Left ventricle myocardium superior (tissue), 1 donor: ENCODE measurements at regions not wholly inside any gene's neighbourhood (a gene's known extent, or its start where the extent isn't known, plus 50 kb on each side); places are given as distances from the start of the nearest gene placed in this dataset.

Source experiments
- ATAC-seq: fragments of 200-7000 bp; cut with Tn5 transposase; one replicate; pipeline ENCODE4 v1.9.1; 2020; ENCODE audit warnings: mild to moderate bottlenecking, moderate library complexity
- DNase-seq: peaks from one replicate; pipeline ENCODE4 v3.0.0-alpha.2; 2020
- intact Hi-C: fragments of 100-400 bp; cut with micrococcal nuclease; formaldehyde crosslinking; loops from one replicate; pipeline ENCODE4 v1.11.0; 2022
- donor health status: DM: no; HTN: yes; CAD: no; lungs with severe emphysema.

DNA sequence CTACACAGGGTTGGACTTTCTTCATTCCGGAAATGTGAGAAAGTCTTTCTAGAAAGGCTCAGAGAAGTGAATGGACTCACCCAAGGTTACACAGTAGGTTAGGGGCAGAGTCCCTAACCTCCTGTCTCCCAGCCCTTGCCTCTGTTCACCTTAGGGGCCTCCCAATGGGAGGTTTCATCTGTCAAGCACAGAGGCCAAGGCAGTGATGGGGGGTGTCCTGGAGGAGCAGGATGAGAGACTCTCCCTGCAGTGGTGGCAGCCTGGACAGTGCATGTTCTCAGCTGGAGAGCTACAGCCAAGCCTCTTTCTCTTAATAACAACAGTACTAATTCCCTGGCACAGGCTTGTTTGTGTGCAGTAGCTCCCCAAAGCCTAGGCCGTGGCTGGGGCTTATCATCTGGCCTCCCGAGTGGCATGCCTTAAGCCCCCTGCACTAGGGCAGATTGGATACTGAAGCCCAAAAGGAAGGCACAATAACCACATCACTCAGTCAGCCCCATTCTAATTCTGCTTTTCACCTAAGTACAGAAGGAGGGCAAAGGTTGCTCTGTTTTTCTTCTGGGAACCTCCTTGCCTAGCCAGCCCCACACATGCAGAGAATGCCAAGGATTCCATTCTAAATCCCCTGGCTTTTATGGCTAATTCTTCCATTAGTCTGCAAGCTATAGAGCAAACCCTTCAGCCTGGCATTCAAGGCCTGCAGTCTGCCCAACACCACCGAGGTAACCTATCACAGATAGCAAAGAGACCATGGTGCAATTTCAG, 50.2 kb upstream of the XPA start:
- ATAC-seq, result no peak
- DNase-seq, result no peak
- intact Hi-C loops, result no loop called here

DNA sequence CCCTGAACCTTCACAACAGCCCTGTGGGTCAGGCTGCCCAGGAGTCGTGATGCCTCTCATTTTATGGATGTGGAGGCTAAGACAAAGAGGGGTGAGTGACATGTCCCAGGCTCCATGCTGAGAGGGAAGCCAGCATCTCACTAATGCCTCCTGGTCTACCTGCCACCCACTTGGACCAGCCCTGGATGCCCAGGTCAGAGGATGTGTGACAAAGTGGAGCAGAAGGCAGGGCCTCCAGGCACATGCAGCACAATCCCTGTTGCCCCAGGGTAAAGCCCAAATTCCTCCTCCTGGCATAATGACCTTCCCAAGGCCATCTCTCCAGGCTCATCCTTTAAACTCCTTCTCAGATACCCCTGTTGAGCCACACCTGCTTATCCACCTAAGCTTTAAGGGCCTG, 51.4 kb upstream of the XPA start:
- ATAC-seq (no peak), DNase-seq (no peak)
- intact Hi-C loops, result no loop called here

DNA sequence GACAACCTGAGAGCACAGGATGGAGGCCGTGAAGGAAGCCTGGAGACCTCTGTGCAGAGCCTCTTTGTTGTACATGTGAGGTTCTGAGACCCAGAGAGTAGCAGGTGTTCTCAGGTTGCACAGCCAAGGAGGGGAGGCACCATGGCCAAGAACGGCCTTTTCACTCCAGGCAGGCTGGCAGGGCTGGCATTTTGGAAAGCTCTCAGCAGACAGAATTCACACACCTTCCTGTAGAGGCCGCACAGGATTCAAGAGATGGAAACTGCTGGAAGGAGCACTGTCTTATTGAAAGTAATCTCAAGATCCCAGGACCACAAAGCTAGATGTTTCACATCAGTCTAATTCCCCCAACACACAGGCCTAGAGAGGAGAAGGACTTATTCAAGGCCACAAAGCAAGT, 52.8 kb upstream of the XPA start:
- ATAC-seq (no peak), DNase-seq (no peak)
- intact Hi-C loops, result no loop called here

DNA sequence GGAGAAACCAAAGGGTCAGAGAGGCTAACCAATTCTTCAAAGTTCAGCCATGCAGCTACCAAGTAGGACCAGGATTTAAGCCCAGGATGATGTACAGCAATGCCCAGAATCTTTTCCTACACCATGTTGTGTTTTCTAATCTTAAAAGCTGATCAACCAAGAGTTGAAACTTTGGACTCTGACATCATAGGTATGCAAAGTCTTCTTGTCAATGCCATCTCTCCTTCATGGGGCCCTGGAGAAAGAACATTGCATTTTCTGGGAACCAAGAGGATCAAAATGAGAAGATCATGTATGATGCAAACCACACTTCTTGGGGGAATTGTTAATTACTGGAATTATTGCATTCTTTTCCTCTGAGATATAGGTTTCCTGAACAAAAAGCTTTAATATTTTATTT, 54.4 kb upstream of the XPA start:
- ATAC-seq, result no peak
- intact Hi-C loops, result no loop called here
- no peak for DNase-seq

DNA sequence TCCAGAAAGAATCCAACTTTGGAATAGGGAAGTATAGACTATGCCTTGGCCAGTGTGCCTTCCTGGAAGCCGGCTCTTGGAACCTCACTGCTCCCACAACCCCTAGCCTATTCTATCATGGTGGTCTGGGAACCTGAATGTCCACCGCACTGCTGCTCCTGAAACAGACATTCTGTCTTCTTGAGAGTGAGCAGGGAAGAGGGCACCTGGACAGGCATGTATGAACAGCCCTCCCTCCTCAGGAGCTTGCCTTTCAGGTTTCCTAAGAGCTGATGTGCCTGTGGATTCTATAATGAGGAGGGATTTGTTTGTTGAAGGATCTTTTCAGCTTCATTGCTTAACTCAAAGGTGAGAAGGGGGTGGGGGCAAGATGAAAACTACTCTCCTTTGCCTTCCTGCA, 55.1 kb upstream of the XPA start:
- DNase-seq (no peak), ATAC-seq (no peak)
- intact Hi-C loops, result no loop called here

DNA sequence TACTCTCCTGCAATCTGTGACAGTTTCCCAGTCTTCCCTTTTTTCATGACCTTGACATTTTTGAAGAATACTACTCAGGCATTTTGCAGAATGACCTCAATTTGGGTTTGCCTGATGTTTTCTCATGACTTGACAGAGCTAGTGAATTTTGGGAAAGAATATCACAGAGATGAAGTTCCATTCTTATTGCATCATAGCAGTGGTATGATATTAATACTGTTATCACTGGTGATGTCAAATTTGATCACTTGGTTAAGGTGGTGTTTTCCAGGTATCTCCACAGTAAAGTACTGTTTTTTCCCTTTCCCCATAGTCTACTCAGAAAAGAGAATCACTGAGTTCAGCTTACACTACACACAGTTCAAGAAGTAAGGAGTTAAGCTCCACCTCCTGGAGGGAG, 56.2 kb upstream of the XPA start:
- DNase-seq (no peak), ATAC-seq (no peak)
- intact Hi-C loops, result no loop called here

DNA sequence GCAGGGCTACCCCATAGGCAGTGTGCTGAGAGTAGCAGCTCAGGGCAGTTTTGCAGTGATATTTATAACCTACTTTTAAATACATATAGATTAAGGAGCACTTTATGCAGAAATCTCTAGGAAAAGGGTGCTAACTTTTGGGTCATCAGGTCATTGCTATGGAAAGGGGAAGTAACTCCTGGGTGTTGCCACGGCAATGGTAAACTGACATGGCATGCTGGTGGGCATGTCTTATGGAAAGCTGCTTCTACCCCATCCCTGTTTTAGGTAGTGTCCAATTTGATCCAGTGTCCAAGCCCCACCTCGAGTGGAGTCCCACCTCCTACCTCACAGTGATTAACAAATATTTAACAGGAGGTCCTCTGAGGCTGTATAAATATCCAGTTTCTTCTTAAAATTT, 56.8 kb upstream of the XPA start:
- intact Hi-C loops, result no loop called here
- DNase-seq, result no peak
- no peak for ATAC-seq

DNA sequence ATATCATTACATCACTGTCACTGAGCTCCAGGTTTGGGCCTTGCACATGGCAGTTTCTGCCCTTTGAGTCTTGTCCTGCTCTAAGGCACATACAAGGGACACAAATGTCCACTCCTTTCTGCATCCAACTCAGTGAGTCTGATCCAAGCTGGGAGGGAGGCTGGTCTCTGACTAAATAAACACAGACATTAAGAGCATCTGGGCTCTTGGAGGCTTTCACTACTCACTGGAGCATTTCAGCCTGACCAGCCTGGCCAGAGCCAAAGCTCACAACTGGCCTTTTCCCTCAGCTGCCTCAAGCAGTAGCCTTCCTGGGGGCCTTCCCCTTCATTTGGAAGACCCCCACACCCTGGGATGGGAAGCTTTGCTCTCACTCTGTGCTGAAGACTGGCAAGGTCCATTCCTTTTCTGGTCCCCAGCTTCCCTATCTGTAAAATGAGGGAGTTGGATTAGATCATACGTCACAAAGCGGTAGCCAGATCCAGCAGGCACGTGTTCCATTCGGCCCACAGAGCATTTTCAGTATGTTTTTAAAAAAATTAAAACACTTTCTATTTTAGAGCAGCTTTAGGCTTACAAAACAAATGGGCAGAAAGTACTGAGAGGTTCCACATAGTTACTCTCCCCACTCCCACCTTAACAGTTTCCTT, 58.6 kb upstream of the XPA start:
- peak; percentile 64 for ATAC-seq
- intact Hi-C loops, result no loop called here
- no peak for DNase-seq

DNA sequence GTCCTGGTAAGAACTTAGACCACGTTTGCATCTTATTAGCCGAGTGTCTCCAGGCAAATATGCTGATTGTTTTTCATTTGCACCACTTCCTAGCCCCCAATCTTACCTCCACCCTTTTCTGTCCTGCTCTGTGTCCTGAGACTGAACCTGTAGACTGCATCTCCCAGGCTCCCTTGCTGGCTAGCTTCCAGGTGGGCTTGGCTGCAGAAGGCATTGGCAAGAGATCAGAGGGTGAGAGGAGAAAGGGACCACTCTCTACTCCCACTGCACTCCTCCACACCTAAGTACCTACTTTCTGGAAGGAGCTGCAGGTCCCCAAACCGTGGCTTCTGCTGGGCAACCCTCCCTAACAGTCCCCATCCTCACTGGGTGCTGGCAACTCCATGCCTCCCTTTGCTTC, 59.9 kb upstream of the XPA start:
- intact Hi-C loops, result no loop called here
- DNase-seq (no peak), ATAC-seq (no peak)

DNA sequence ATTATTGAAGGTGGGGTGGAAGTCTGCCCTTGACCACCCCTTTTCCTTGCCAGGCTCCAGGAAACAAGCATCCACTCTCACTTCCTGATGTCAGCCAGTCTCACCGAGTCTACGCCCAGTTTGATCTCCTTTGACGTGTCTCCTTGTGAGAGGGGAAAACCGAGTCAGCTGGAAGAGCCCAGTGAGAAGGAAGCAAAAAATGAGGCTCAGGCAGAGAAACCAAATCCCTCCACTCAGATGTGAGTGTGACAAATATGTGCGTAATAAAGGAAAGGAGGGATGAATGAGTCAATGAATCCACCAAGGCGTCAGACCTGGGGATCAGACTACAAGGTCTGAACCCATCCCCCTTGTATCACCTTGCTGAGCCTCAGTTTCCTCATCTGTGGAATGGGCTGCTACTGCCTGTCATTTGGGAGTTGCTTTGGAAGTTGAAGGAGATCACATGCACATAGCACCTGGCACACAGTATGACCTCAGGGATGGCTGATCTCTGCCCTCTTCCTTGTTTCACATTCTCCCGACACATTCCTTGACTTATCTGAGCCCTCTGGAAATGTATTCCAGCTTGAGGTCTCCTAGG, 61.3 kb upstream of the XPA start:
- intact Hi-C loops, result no loop called here
- DNase-seq (no peak), ATAC-seq (no peak)

DNA sequence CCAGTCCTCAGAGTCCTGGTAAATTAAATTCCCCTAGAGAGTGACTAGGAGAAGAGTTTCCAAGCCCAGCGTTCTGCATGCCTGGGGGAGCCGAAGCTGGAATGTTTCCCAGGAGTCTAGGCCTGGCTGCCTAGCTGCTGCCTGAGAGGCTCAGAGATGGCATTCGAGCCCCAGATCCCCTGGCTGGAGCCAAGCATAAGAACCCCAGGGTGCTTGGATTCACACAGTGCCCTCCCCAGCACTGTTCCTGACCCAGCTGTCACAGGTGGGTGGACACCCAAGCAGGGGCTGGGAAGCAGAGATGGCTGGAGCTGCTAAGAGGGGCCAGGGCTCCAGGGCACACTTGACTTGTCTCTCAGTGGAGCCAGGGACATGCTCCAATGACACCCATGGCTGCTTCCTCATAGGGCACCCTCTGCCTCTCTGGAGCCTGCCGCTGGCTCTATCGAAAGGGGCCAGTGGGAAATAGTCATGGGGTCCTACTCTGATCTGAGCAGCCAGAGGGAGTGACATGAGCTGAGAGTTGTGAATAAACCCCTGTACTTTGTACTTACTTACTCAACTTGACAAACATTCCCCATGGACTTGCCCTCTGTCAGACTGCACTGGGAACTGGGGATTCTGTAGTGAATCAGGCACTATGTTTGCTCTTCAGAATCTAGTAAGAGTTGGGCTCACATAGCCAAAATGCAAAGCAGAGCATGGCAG, 62.6 kb upstream of the XPA start:
- ATAC-seq (peak; percentile 35), DNase-seq (no peak)
- intact Hi-C loops, result no loop called here

DNA sequence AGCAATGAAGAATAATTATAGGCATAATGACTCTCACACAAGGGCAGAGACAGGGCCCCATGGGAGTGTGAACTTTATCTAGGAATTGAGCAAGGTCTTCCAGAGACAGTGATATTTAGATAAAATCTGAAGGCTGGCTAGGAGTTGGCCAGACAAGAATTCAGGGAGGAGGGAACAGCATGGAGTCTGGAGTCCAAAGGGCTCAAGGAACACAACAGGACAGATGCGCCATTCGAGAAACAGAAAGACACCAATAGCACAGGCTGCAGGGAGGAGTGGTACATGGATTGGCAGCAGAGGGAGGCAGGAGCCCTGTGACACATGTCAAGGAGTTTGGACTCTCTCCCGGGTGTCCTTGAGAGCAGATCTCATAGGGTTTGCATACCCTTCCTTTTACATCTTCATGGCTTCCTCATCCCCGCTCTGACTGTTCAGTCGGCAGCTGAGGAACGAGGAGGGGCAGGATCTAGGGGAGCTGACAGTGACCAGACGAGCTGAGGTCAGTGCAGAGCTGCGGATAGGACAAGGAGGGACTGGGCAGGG, 64.0 kb upstream of the XPA start:
- intact Hi-C loops, result no loop called here
- ATAC-seq (no peak), DNase-seq (no peak)

DNA sequence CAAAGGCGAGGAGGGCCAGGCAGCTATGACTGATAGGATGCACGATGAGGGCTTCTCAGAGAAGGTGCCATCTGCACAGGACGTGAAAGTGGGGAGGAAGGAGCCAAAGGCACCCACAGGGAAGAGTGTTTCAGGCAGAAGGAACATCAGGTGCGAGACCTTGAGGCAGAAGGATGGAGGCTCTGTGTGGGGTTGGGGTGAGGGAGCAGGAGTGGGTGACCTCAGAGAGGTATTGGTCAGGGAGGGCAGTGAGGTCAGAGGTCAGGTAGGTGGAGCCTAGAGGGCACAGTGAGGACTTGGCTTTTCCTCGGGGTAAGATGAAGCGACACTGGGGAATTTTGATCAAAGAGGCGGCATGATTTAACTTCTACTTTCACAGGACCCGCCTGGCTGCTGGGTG, 64.7 kb upstream of the XPA start:
- ATAC-seq, result no peak
- no peak for DNase-seq
- intact Hi-C loops, result no loop called here

DNA sequence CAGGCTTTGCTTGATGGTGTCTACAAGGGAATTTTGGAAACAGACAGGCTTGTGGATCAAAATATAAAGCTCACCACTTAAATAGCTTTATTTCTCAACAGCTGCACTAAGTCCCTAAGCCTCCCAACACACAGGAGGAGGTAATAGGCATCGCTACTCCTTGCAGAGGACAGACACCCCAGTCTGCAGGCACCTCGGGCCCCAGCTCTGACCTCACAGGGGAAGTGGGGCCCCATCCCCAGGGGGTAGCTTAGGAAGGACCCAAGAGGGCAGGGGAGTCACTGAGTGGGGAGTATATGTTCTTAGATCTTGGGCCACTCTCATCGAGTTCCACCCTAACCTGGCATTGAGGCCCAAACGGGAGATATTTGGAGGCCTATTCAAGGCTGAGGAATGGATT, 66.7 kb upstream of the XPA start:
- no peak for DNase-seq
- no peak for ATAC-seq
- intact Hi-C loops, result no loop called here

DNA sequence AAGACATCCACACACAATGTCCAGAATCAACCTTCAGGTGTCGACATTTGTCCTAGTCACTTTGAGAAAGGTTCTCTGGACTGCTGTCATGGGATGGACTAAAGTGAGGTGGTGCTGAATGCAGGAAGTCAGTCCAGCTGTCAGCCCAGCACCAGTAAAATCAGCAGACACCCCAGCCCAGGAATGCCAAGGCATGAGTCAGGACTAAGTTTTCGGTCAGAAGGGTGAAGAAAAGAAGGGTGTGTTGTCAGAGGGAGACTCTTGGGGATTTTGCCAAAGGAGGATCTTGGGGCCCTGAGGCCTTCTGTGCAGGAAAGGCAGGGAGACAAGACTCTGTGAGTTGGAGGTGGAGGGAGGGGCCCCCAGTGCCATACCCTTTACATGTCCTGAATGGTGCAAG, 69.0 kb upstream of the XPA start:
- DNase-seq, result no peak
- ATAC-seq, result no peak
- intact Hi-C loops, result no loop called here

DNA sequence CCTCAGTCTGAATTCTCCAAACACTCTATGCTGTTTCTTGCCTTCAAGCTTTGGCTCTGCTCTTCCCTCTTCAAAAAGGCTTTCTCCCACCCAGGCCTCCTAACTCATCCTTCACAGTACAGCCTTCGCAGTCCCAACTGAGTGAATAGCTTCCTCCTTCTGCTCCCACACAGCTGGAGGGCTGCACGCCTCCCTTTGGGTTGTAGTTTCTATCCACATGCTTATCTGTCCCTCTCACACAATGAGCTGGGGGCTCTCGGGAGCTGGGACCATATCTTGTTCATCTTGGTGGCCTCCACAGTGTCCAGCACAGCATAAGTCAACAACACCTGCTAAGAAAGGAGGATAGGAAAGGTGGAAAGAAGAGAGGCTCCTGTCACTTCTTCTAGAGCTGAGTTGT, 69.5 kb upstream of the XPA start:
- DNase-seq, result no peak
- intact Hi-C loops, result no loop called here

DNA sequence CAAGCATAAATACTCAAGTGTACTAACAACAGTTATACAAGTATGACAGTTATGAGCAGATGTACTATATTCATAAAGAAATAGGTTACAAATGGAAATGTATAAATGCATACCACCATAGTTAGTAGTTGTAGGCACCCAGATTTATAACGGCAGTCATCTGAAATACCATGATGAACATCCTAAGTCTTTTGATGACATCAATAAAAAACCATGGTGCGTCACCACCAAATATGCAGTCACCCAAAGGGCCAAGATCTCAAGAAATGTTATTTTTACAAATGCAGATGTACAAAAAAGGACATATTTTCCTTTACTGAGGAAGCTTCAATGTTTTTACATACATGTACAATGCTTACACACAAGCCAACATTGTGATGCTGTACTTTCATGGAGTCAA, 70.8 kb upstream of the XPA start:
- DNase-seq, result no peak
- ATAC-seq, result no peak
- intact Hi-C loops, result no loop called here

More for the DNA sequence above, 69.5 kb upstream of the XPA start:
- ATAC-seq, result no peak

DNA sequence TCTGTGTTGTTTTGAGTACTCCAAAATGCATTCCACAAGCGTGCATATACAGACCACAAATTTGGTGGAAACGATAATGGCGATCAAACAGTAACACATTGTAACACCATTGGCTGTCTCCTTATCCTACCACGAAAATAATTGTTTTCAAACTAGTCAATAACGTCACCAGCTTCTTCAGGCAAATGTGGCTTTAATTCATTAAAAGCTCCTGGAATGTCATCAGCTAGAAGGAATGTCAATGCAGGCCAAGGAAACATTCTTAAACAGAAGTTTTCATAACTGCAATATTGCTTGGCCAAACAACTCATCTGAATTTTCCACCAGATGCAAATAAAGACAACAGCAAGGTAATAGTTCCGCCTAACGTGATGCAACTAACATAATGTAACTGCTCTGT, 71.6 kb upstream of the XPA start:
- DNase-seq, result no peak
- intact Hi-C loops, result no loop called here
- ATAC-seq, result no peak

DNA sequence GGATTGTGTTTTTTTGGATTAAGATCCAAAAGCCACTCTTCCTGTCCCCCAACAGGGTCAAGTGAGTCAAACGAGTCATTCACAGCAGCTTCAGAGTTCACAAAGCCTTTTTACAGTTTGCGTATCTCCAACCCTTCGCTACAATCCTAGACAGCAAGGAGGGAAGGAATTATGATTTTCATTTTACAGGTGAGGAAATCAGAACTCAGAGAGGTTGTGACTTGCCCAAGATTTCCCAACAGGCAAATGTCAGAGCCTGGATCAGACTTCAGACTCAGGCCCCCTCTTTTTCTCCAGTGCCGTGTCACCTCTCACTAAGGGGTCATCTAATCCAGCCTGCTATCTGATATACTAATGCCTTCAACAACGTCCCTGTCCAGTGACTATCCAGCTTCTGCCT, 72.1 kb upstream of the XPA start:
- DNase-seq, result no peak
- intact Hi-C loops, result no loop called here
- no peak for ATAC-seq

DNA sequence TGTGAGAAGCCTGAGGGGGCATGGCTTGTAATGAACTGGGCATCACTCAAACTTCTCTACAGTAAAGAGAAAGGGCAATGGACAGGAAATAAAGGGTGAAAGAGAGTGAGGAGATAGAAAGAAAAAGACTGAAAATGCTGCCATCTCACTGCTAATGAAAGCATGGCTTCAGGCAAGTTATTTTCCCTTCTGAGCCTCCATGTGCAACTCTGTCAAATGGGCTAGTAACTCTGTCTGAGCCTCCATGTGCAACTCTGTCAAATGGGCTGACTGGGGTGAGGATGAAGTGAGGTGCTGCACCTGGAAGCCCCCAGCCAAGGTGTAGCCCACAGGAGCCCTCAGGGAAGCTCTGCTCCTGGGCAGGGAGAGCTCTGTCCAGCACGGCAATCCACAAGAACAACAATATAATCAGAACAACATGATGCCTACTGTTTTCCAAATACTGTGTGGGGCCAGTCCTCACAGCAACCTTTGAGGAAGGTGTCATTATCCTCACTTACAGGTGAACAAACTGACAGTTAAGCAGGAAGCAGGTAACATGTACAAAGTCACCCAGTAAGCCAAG, 73.8 kb upstream of the XPA start:
- intact Hi-C loops, result no loop called here
- DNase-seq (no peak), ATAC-seq (no peak)
